Lower lobe of right lung (tissue), 2 donors: ENCODE measurements at regions not wholly inside any gene's neighbourhood (a gene's known extent, or its start where the extent isn't known, plus 50 kb on each side); places are given as distances from the start of the nearest gene placed in this dataset.

Source experiments
- ATAC-seq, 2 donors: fragments of 200-7000 bp; cut with Tn5 transposase; one replicate each; pipeline ENCODE4 v1.9.1; 2020 to 2022; ENCODE audit warnings: mild to moderate bottlenecking in 2 of 2, moderate library complexity in 2 of 2
- DNase-seq: peaks from one replicate; pipeline ENCODE4 v3.0.0-alpha.2; 2020
- H3K27ac ChIP-seq: fragments of 200-600 bp; one replicate; pipeline ENCODE4 v1.8.0; 2022
- H3K27me3 ChIP-seq: fragments of 200-600 bp; one replicate; pipeline ENCODE4 v1.8.0; 2022; ENCODE audit warnings: low read depth
- H3K36me3 ChIP-seq: fragments of 200-600 bp; one replicate; pipeline ENCODE4 v1.8.0; 2022; ENCODE audit warnings: mild to moderate bottlenecking
- H3K4me1 ChIP-seq: fragments of 200-600 bp; one replicate; pipeline ENCODE4 v1.8.0; 2022
- H3K4me3 ChIP-seq: fragments of 200-600 bp; one replicate; pipeline ENCODE4 v1.8.0; 2022; ENCODE audit warnings: mild to moderate bottlenecking
- H3K9me3 ChIP-seq: fragments of 200-600 bp; one replicate; pipeline ENCODE4 v1.8.0; 2022
- CTCF ChIP-seq: fragments of 200-600 bp; IDR thresholded peaks from one replicate; pipeline ENCODE4 v1.8.0; 2022; ENCODE audit warnings: antibody characterized with exemption, mild to moderate bottlenecking
- intact Hi-C: fragments of 100-400 bp; cut with DNase I; formaldehyde crosslinking; loops from one replicate; pipeline ENCODE4 v1.11.0; 2022
- donor health status: DM: no; HTN: yes; CAD: no; lungs with severe emphysema.

DNA sequence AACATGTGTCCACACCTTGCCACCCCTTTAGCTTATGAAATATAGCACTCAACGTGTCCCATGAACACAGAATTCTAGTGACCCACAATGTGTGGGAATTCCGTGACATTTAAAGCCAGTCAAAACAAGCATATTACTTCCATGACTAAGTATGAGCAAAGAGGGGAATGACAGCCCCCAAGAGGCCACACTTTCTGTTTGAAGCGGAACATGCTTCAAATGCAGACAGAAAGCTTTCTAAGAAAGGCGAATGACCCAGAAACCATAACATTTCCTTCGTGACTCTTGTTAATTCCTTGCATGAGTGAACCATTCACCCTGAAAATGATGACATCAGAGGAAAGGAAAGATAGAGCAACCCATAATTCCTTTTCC is 122.0 kb upstream of the FNDC3A start:
- H3K27me3 ChIP-seq = no peaks in the 10 kb centered on the region
- ATAC-seq = no peak
- no peaks in the 10 kb centered on the region for H3K9me3 ChIP-seq
- DNase-seq = no peak
- no peak overlapping the region for H3K27ac ChIP-seq
- H3K4me1 ChIP-seq = no peaks in the 10 kb centered on the region
- no peaks in the 10 kb centered on the region for H3K36me3 ChIP-seq
- TF ChIP-seq CTCF = no peak
- no peak overlapping the region for H3K4me3 ChIP-seq
- intact Hi-C loops = no loop called here

DNA sequence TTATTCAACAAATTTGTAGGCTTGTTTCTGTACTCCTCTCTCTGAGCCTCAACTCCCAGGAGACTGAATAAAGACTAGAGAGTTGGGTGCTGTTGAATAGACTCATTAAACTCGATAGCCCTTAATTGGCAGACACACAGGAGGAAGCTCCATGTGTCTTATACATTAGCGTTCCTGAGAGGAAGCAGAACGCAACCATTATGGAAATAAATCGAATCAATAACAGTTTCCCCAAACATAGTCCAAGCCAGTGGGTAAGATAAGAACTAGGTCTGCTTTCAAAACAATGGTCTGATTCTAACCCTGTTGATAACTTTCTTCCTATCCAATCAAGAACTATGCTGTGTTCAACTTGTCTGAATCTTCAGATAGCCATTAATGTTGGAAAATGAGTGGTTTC is 118.1 kb upstream of the FNDC3A start:
- no peaks in the 10 kb centered on the region for H3K36me3 ChIP-seq
- ATAC-seq (no peak), DNase-seq (no peak)
- no peaks in the 10 kb centered on the region for H3K9me3 ChIP-seq
- no peak overlapping the region for H3K27ac ChIP-seq
- H3K4me3 ChIP-seq = no peak overlapping the region
- H3K4me1 ChIP-seq = no peaks in the 10 kb centered on the region
- intact Hi-C loops = no loop called here
- no peaks in the 10 kb centered on the region for H3K27me3 ChIP-seq
- TF ChIP-seq CTCF = no peak

GRCh38 chr13:48858122-48858902 is 117.4 kb upstream of the FNDC3A start:
- TF ChIP-seq CTCF = no peak
- no peaks in the 10 kb centered on the region for H3K9me3 ChIP-seq
- ATAC-seq (no peak), DNase-seq (no peak)
- H3K4me1 ChIP-seq = no peaks in the 10 kb centered on the region
- H3K4me3 ChIP-seq = no peak overlapping the region
- no peaks in the 10 kb centered on the region for H3K36me3 ChIP-seq
- no peak overlapping the region for H3K27ac ChIP-seq
- intact Hi-C loops = no loop called here
- H3K27me3 ChIP-seq = no peaks in the 10 kb centered on the region

DNA sequence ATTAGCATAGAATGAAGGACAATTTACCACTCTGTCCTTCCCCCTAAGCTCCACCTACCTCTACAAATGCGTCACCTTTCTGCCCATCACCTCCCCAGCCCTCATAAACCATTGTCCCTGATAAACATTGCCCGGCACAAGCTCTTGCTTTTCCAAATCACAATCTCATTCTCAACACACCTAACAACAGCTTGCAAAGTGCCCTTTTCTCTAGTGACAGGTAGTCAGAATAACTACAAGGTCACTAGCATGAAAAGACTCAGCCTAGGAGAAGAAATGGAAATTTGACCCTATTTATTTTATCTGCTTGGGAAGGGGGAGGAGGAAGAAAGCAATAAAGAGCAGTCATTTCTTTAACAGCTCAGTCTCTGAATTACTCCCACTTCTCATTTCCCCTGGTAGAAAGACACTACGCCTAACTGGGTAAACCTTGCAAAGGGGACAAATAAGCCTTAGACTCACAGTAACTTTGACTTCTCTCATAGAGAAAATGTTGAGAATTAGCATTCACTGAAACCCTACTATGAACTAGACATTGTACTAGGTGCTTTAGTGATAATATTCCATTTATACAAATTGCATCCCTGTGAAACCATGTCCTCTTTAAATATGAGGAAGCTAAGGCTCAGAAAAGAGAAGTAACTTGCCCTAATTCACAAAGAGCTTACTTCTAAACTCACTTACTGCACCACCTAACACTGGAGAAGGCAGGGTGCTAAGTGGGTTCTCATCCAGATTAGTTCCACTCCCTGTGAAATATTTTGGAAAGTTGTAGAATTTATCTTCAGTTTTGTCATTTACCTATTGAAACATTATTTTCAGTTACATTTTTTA is 116.2 kb upstream of the FNDC3A start:
- Histone ChIP-seq H3K4me3 (no peak overlapping the region), H3K4me1 (no peaks in the 10 kb centered on the region), H3K27ac (no peak overlapping the region), H3K36me3 (no peaks in the 10 kb centered on the region), H3K9me3 (no peaks in the 10 kb centered on the region), H3K27me3 (no peaks in the 10 kb centered on the region)
- DNase-seq (no peak), ATAC-seq (peak; percentile 54)
- TF ChIP-seq CTCF = no peak
- intact Hi-C loops = no loop called here

DNA sequence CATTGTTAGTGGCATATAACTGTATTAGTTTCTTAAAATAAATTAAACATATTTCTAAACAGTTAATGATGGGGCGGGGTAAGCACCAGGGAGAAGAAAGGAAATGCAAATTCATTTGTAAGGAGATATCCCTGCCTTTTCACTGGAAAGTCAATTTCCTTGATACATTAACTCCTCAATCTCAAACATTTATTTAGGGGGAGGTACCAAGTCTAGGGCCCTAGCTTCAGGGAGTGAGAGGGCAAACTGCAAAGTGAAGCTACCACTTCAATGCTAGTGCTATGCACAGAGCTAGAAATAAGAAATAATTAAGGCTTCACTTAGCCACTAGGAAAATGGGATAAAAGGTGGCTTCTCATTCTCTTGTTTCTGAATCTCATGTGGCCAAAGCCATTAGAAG is 115.3 kb upstream of the FNDC3A start:
- Histone ChIP-seq H3K36me3 (no peaks in the 10 kb centered on the region), H3K4me3 (no peak overlapping the region), H3K27ac (no peak overlapping the region), H3K27me3 (no peaks in the 10 kb centered on the region), H3K4me1 (no peaks in the 10 kb centered on the region), H3K9me3 (no peaks in the 10 kb centered on the region)
- no peak for TF ChIP-seq CTCF
- intact Hi-C loops = no loop called here
- ATAC-seq (no peak), DNase-seq (no peak)
